Activated T-helper 1 cell treated with anti-CD3 and anti-CD28 coated beads, Interleukin-12 subunit alpha, Interleukin-12 subunit beta, Interleukin-2, Interleukin-4 antibody, amounts not matched to agents 30 ng/mL and 10 ng/mL and 1 ng/mL, durations not matched to agents 14 hours and 24 hours and 36 hours (primary cell): ENCODE measurements at regions not wholly inside any gene's neighbourhood (a gene's known extent, or its start where the extent isn't known, plus 50 kb on each side); places are given as distances from the start of the nearest gene placed in this dataset.

Source experiments
- DNase-seq: peaks from one replicate; pipeline ENCODE4 v3.0.0; 2021; ENCODE audit warnings: low spot score
- H3K27ac Mint-ChIP-seq: one replicate; pipeline ENCODE4 v1.8.0; 2021; ENCODE audit warnings: mild to moderate bottlenecking, mixed read lengths
- H3K27me3 Mint-ChIP-seq: one replicate; pipeline ENCODE4 v1.8.0; 2022; ENCODE audit warnings: mild to moderate bottlenecking, moderate library complexity, mixed read lengths; ENCODE audit not compliant: insufficient read depth
- H3K36me3 Mint-ChIP-seq: one replicate; pipeline ENCODE4 v1.8.0; 2021; ENCODE audit warnings: low read depth, mixed read lengths
- H3K4me1 Mint-ChIP-seq: one replicate; pipeline ENCODE4 v1.8.0; 2021; ENCODE audit warnings: low read depth, mixed read lengths
- H3K4me3 Mint-ChIP-seq: one replicate; pipeline ENCODE4 v1.8.0; 2021; ENCODE audit warnings: mild to moderate bottlenecking, moderate library complexity, mixed read lengths
- H3K9me3 Mint-ChIP-seq: one replicate; pipeline ENCODE4 v1.8.0; 2021; ENCODE audit warnings: mixed read lengths
- intact Hi-C: fragments of 100-400 bp; cut with micrococcal nuclease; formaldehyde crosslinking; loops from one replicate; pipeline ENCODE4 v1.15.1; 2024

DNA sequence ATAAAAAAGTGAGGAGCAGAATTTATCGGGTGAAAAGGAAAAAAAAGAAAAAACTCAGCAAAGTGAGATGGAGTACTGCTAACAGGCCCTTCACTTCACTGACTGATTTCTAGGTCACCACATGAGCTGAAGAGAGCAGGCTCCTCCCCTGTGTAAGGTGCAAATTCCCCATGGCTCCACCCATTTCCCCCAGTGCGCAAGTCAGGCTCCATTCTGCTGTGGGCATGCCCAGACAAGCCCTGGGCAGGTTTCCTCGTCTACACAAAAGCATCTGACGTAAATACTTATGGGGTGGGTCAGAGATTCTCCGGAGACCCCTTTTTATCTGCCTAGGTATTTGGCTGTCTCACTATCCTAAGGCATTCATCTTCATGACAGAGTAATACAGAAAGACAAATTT, 157.9 kb downstream of the MAGEB5 start:
- no peaks in the 10 kb centered on the region for H3K9me3 Mint-ChIP-seq
- no peak for DNase-seq
- H3K36me3 Mint-ChIP-seq = no peaks in the 10 kb centered on the region
- no peak overlapping the region for H3K27ac Mint-ChIP-seq
- no peaks in the 10 kb centered on the region for H3K4me1 Mint-ChIP-seq
- intact Hi-C loops = no loop called here
- no peaks in the 10 kb centered on the region for H3K27me3 Mint-ChIP-seq
- H3K4me3 Mint-ChIP-seq = no peak overlapping the region

DNA sequence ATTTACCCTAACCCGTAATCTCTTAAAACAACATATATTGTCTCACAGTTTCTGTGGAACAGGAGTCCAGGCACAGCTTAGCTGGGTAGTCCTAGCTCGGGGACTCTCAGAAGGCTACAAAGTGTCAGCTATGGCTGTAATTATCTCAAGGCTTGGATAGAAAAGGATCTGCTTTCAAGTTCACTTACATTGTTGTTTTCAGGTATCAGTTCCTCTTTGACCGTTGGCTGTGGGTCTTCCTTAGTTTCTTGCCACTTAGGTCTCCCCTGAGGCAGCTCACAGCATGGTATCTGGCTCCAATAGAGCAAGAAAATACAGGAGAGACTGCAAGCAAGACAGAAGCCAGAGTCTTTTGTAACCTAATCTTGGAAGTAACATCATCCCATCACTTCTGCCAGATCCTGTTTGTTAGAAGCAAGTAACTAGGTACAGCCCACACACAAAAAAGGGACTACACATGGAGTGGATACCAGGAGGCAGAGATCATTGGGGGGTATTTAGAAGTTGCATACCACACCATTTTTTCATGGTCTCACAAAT, 137.0 kb downstream of the MAGEB5 start:
- Mint-ChIP-seq H3K27me3 (no peaks in the 10 kb centered on the region), H3K36me3 (no peaks in the 10 kb centered on the region), H3K9me3 (no peaks in the 10 kb centered on the region), H3K27ac (no peak overlapping the region), H3K4me3 (no peak overlapping the region), H3K4me1 (no peaks in the 10 kb centered on the region)
- no peak for DNase-seq
- intact Hi-C loops = no loop called here

DNA sequence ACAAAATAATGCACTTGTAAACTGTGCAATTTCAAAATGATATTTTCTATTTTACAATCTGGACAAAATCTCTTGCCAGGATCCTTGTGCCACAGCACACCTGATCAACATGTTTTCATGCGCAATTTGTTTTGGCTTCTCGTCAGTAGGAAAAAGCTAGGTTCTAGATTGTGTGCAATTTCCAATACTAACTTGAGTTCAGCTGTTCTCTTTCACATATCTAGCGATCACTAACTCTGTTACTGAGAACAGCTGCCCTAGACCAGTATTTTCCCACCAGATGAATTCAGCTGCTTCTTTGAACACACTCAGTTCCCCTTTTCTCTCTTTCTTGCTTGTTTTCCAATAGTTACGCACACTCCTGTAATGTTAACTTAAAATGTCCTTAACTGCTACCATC, 131.2 kb downstream of the MAGEB5 start:
- Mint-ChIP-seq H3K9me3 (no peaks in the 10 kb centered on the region), H3K4me3 (no peak overlapping the region), H3K36me3 (no peaks in the 10 kb centered on the region), H3K27ac (no peak overlapping the region), H3K27me3 (no peaks in the 10 kb centered on the region), H3K4me1 (no peaks in the 10 kb centered on the region)
- no peak for DNase-seq
- intact Hi-C loops = no loop called here

DNA sequence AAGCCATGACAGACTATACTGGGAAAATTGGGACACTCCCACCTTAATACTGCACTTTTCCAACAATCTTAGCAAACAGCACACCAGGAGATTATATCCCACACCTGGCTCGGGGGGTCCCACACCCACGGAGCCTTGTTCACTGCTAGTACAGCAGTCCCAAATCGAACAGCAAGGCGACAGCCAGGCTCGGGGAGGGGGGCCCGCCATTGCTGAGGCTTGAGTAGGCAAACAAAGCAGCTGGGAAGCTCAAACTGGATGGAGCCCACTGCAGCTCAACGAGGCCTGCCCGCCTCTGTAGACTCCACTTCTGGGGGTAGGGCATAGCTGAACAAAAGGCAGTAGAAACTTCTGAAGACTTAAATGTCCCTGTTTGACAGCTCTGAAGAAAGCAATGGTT, 118.3 kb downstream of the MAGEB5 start:
- H3K9me3 Mint-ChIP-seq = no peaks in the 10 kb centered on the region

DNA sequence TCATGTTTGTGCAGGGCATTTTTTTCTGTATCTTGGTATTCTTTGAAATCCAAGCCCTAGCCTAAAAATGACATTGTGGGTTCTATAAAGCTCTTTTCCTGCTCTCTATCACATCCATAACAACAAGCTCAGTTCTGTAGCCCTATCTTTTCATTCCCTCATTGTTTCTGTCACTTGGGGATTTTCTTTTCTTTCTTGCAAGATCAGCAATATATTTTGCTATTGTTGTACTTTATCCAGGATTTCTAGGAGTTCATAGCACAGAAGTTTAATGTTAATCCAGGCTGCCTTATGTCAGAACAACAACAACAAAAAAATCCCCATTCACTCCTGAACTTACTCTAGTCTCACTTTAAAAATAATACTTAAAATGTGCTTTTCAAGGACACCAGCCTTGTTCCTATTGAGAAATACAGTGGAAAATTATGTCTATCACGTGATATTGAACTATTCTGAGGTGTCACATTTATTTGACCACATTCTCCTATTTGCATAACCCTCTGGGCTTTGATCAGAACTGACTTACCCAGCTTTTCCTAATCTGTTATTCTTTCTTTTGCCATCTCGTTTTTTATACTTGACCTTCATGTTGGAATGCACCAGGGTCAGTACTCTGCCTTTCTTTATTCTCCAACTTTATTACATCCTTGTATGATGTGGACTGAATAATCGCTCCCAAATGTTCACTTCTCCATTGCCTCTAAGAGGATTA, 112.8 kb downstream of the MAGEB5 start:
- Mint-ChIP-seq H3K4me3 (no peak overlapping the region), H3K27ac (no peak overlapping the region), H3K9me3 (no peaks in the 10 kb centered on the region), H3K27me3 (no peaks in the 10 kb centered on the region), H3K36me3 (no peaks in the 10 kb centered on the region), H3K4me1 (no peaks in the 10 kb centered on the region)
- DNase-seq = no peak
- intact Hi-C loops = no loop called here

More for the DNA sequence above, 118.3 kb downstream of the MAGEB5 start:
- Mint-ChIP-seq H3K27me3 (no peaks in the 10 kb centered on the region), H3K36me3 (no peaks in the 10 kb centered on the region), H3K4me3 (no peak overlapping the region), H3K4me1 (no peaks in the 10 kb centered on the region), H3K27ac (no peak overlapping the region)
- DNase-seq = no peak
- intact Hi-C loops = no loop called here

DNA sequence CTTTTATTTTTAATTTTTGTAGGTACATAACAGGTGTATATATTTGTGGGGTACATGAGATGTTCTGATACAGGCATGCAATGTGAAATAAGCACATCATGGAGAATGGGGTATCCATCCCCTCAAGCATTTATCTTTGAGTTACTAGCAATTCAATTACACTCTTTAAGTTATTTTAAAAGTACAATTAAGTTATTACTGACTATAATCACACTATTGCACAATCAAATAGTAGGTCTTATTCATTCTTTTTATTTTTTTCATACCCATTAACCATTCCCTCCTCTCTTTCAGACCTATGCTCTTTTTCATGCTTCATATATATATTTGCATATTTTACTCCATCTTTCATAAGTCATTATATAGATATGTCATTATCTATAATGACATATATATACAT, 93.3 kb downstream of the MAGEB5 start:
- Mint-ChIP-seq H3K4me3 (no peak overlapping the region), H3K4me1 (no peaks in the 10 kb centered on the region), H3K36me3 (no peaks in the 10 kb centered on the region), H3K27ac (no peak overlapping the region), H3K9me3 (peaks cover 4% of the 10 kb centered on the region), H3K27me3 (no peaks in the 10 kb centered on the region)
- intact Hi-C loops = no loop called here
- DNase-seq = no peak

DNA sequence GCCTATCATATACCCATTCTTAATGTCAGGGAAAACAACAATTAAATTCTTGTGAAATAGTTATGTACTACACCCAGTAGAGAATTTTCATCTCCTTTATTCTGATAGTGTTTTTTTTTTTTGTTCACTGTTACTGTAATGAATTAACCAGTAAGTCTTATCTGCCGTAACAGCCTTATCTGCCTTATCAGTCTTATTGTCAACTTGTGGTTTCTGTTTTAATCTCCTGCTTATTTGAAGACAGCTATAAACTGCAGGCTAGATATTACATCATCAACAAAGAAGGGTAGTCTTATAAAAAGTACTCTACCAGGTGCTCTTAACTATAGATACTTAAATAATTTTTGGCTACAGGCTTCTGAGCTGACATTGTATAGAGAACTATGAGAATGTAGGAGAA, 79.5 kb downstream of the MAGEB5 start:
- DNase-seq = no peak
- Mint-ChIP-seq H3K36me3 (no peaks in the 10 kb centered on the region), H3K27ac (no peak overlapping the region), H3K27me3 (no peaks in the 10 kb centered on the region), H3K9me3 (no peaks in the 10 kb centered on the region), H3K4me3 (no peak overlapping the region), H3K4me1 (no peaks in the 10 kb centered on the region)
- intact Hi-C loops = no loop called here

DNA sequence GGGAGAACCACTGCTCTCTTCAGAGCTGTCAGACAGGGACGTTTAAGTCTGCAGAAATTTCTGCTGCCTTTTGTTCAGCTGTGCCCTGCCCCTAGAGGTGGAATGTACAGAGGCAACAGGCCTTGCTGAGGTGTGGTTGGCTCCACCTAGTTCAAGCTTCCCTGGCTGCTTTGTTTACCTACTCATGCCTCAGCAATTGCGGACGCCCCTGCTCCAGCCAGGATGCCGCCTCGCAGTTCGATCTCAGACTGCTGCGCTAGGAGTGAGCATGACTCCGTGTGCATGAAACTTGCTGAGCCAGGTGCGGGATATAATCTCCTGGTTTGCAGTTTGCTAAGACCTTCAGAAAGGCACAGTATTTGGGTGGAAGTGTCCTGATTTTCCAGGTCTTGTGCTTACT, 70.9 kb downstream of the MAGEB5 start:
- DNase-seq = no peak
- Mint-ChIP-seq H3K27me3 (no peaks in the 10 kb centered on the region), H3K9me3 (no peaks in the 10 kb centered on the region), H3K4me1 (no peaks in the 10 kb centered on the region), H3K27ac (no peak overlapping the region), H3K4me3 (no peak overlapping the region), H3K36me3 (no peaks in the 10 kb centered on the region)
- intact Hi-C loops = no loop called here
